ENCODE measurements at regions not wholly inside any gene's neighbourhood (a gene's known extent, or its start where the extent isn't known, plus 50 kb on each side); places are given as distances from the start of the nearest gene placed in this dataset.

DNA sequence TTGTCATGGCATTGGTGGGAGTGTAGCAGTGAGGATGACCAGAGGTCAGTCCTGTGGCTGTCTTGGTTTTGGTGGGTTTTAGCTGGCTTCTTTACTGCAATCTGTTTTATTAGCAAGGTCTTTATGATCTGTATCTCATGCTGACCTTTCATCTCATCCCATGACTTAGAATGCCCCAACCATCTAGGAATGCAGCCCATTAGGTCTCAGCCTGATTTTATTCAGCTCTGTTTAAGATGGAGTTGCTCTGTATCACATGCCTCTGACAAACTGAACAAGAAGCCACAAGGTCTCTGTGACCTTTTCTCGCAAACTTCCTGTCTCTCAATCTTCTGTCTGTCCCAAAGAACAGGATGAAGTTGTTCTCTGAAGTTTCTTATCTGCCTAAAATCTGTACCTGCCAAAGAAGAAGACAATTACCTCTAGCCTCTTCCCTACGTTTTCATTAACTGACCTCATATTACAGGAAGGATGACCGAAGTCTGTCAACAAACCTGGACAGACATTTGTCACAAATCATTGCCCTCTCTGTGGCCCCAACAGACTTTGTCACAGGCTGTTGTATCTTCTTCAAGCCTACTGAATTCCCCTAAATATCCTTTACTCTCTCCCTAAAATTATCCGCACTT lies 284.2 kb upstream of the SEMA6A start:
- TF ChIP-seq, protein P1, sequence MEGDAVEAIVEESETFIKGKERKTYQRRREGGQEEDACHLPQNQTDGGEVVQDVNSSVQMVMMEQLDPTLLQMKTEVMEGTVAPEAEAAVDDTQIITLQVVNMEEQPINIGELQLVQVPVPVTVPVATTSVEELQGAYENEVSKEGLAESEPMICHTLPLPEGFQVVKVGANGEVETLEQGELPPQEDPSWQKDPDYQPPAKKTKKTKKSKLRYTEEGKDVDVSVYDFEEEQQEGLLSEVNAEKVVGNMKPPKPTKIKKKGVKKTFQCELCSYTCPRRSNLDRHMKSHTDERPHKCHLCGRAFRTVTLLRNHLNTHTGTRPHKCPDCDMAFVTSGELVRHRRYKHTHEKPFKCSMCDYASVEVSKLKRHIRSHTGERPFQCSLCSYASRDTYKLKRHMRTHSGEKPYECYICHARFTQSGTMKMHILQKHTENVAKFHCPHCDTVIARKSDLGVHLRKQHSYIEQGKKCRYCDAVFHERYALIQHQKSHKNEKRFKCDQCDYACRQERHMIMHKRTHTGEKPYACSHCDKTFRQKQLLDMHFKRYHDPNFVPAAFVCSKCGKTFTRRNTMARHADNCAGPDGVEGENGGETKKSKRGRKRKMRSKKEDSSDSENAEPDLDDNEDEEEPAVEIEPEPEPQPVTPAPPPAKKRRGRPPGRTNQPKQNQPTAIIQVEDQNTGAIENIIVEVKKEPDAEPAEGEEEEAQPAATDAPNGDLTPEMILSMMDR (IDR thresholded peaks at IDR 0.05) = no peak
- TF ChIP-seq POLR2A (IDR thresholded peaks at IDR 0.05) (no peak), EP300 (IDR thresholded peaks at IDR 0.05) (no peak)
